ENCODE measurements at regions not wholly inside any gene's neighbourhood (a gene's known extent, or its start where the extent isn't known, plus 50 kb on each side); places are given as distances from the start of the nearest gene placed in this dataset.

DNA sequence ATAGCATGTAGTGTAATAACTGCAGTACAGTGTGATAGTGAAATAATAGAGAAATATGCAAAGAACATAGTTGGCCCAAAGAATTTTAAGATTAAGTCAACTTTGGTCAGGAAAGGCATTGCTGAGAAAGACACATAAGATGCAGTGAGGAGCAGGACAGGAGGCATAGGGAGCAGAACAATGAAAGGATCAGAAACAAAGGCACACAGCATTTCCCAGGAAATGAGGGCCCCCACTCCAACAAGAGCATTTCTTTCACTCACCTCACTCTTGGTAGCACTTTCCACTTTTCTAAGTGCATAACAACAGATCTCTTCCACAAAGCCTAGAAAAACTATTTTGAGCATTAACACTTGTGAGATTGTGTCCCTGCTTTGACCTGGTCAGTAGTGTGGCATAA is 238.4 kb upstream of the FAT3 start:
- TF ChIP-seq SP1 (CRISPR knock-in tag; conservative IDR thresholded peaks at IDR 0.05) (no peak), ELF4 (CRISPR knock-in tag; IDR thresholded peaks at IDR 0.05; ENCODE audit: low read depth) (no peak)
